K562 (cell line): ENCODE measurements at regions not wholly inside any gene's neighbourhood (a gene's known extent, or its start where the extent isn't known, plus 50 kb on each side); places are given as distances from the start of the nearest gene placed in this dataset.

Experiments used
- ATAC-seq: fragments of 200-7000 bp; cut with Tn5 transposase; 3 replicates; pipeline ENCODE4 v1.9.1; 2020; ENCODE audit warnings: moderate library complexity
- BruUV-seq: library from RNA; stranded (reverse); fragments of 400-500 nt; replicated peaks from 2 replicates; lab custom pipeline; 2021; lab: Mats Ljungman, UMichigan
- CTCF ChIA-PET: fragments of 300-600 bp; formaldehyde crosslinking; extraction: SDS; loops from one replicate; lab custom pipeline; 2021; ENCODE audit warnings: low intra/inter-chr PET ratio; lab: Yijun Ruan, JAX
- POLR2A ChIA-PET: fragments of 300-600, 350-650 bp; sonication (Branson Sonifier 250); formaldehyde crosslinking; extraction: SDS; loops from one replicate; lab custom pipeline; 2021; ENCODE audit warnings: antibody characterized with exemption, inconsistent platforms; lab: Yijun Ruan, JAX
- DNase-seq, 4 experiments: peaks; one replicate each; pipeline versions ENCODE4 v3.0.0 to v3.0.0-alpha.2; 2011 to 2018; ENCODE audit warnings: low spot score in 3 of 4, mixed read lengths in 3 of 4; ENCODE audit errors: extremely low read depth in 1 of 4
- FAIRE-seq: peaks from 2 replicates; lab custom pipeline; 2011; peaks lifted over from hg19 to GRCh38; lab: Jason Lieb, UNC
- H2AFZ ChIP-seq: 2 replicates; pipeline ENCODE4 v1.6.0; 2011; ENCODE audit warnings: low read depth, low read length, control low read depth, inconsistent platforms
- H3K27ac ChIP-seq: fragments of 200-600 bp; 3 replicates; pipeline ENCODE4 v1.8.0; 2011; ENCODE audit warnings: low read depth, mild to moderate bottlenecking, control low read depth, inconsistent platforms, low read length, moderate library complexity, mixed read lengths; ENCODE audit errors: extremely low read depth
- H3K27me3 ChIP-seq, 2 experiments: fragments of 300-600 bp in 1 of 2; 2 replicates in 1 of 2; 3 replicates in 1 of 2; pipeline versions ENCODE4 v1.6.0 to v1.8.0; 2011; ENCODE audit warnings: inconsistent platforms in 2 of 2, low read length in 2 of 2, mild to moderate bottlenecking in 1 of 2, mixed read lengths in 1 of 2, moderate library complexity in 1 of 2; ENCODE audit not compliant: control insufficient read depth in 2 of 2, insufficient read depth in 2 of 2
- H3K36me3 ChIP-seq: fragments of 300-600 bp; 3 replicates; pipeline ENCODE4 v1.8.0; 2011; ENCODE audit warnings: mild to moderate bottlenecking, low read length, inconsistent platforms; ENCODE audit not compliant: control insufficient read depth, insufficient read depth
- H3K4me1 ChIP-seq, 2 experiments: fragments of 200-600 bp in 1 of 2; replicated peaks in 1 of 2; 2 replicates in 1 of 2; 3 replicates in 1 of 2; pipeline versions ENCODE4 v1.5.1 to v1.8.0; 2011; ENCODE audit warnings: inconsistent platforms in 2 of 2, low read length in 2 of 2, mild to moderate bottlenecking in 1 of 2, mixed read lengths in 1 of 2, moderate library complexity in 1 of 2; ENCODE audit not compliant: control insufficient read depth in 2 of 2, insufficient read depth in 2 of 2
- H3K4me2 ChIP-seq: 2 replicates; pipeline ENCODE4 v1.6.1; 2011; ENCODE audit warnings: low read length, control low read depth, inconsistent platforms, mixed read lengths; ENCODE audit not compliant: insufficient read depth
- H3K4me3 ChIP-seq: fragments of 200-600 bp; sonication (generic), shearing (Covaris generic); 2 replicates; pipeline ENCODE4 v1.5.1; 2016; ENCODE audit warnings: control low read depth, inconsistent platforms
- H3K79me2 ChIP-seq: fragments of 200-600 bp; 3 replicates; pipeline ENCODE4 v1.8.0; 2011; ENCODE audit warnings: low read length, inconsistent platforms; ENCODE audit not compliant: control insufficient read depth, insufficient read depth
- H3K9ac ChIP-seq, 2 experiments: 2 replicates each; pipeline versions ENCODE4 v1.6.0 to v1.6.1; 2011; ENCODE audit warnings: low read depth in 2 of 2, low read length in 2 of 2, control low read depth in 1 of 2, inconsistent platforms in 1 of 2, mild to moderate bottlenecking in 1 of 2, mixed read lengths in 1 of 2; ENCODE audit not compliant: insufficient read depth in 1 of 2
- H3K9me1 ChIP-seq: one replicate; pipeline ENCODE4 v1.6.0; 2011; ENCODE audit warnings: inconsistent platforms, mild to moderate bottlenecking, low read length, moderate library complexity; ENCODE audit not compliant: control insufficient read depth, insufficient read depth
- H3K9me3 ChIP-seq: replicated peaks from 2 replicates; pipeline ENCODE4 v1.5.1; 2011; ENCODE audit warnings: low read depth, low read length, inconsistent platforms; ENCODE audit not compliant: control insufficient read depth, insufficient read depth
- H4K20me1 ChIP-seq: replicated peaks from 2 replicates; pipeline ENCODE4 v1.6.1; 2011; ENCODE audit warnings: low read length, inconsistent platforms, mixed read lengths; ENCODE audit not compliant: control insufficient read depth, insufficient read depth
- BHLHE40 ChIP-seq: IDR thresholded peaks from 2 replicates; pipeline ENCODE4 v1.6.1; 2011; ENCODE audit warnings: low read length, improper control_type of control experiment
- BMI1 ChIP-seq: fragments of 150-350 bp; IDR thresholded peaks from 2 replicates; pipeline ENCODE4 v1.6.1; 2014; ENCODE audit warnings: low read length
- CBX3 ChIP-seq, 2 experiments: IDR thresholded peaks; 1 replicate in 1 of 2; 2 replicates in 1 of 2; pipeline ENCODE4 v1.6.1; 2012; ENCODE audit warnings: inconsistent platforms in 2 of 2, low read length in 2 of 2, borderline replicate concordance in 1 of 2, control low read depth in 1 of 2
- CEBPB ChIP-seq: fragments of 450-650 bp; IDR thresholded peaks from 2 replicates; pipeline ENCODE4 v1.6.1; 2016; ENCODE audit warnings: missing genetic modification characterization, missing compliant biosample characterization
- CEBPG ChIP-seq, 3 experiments: fragments of 200-800 bp in 1 of 3; sonication (Bioruptor generic) in 1 of 3; sonication (generic) in 1 of 3; formaldehyde crosslinking in 1 of 3; IDR thresholded peaks in 2 of 3; conservative IDR thresholded peaks in 1 of 3; 2 replicates each; pipeline versions ENCODE4 v1.6.1 to v1.8.0; 2016 to 2022; ENCODE audit warnings: missing compliant biosample characterization in 2 of 3, missing genetic modification characterization in 2 of 3, mild to moderate bottlenecking in 1 of 3, missing genetic modification reagents in 1 of 3
- KDM2B ChIP-seq: fragments of 250-450 bp; sonication (Bioruptor Pico); IDR thresholded peaks from 2 replicates; pipeline ENCODE4 v1.8.0; 2021; ENCODE audit warnings: mild to moderate bottlenecking, moderate library complexity
- MAZ ChIP-seq, 2 experiments: fragments of 450-650 bp in 1 of 2; sonication (generic) in 1 of 2; formaldehyde crosslinking; IDR thresholded peaks in 1 of 2; conservative IDR thresholded peaks in 1 of 2; 2 replicates each; pipeline versions ENCODE4 v1.4.0 to v1.5.0; 2020; ENCODE audit warnings: mild to moderate bottlenecking in 1 of 2, missing genetic modification reagents in 1 of 2
- MEF2D ChIP-seq: conservative IDR thresholded peaks from 2 replicates; pipeline ENCODE4 v1.6.1; 2016; ENCODE audit warnings: low read depth, missing genetic modification characterization, missing compliant biosample characterization
- PHF20 ChIP-seq: fragments of 450-650 bp; IDR thresholded peaks from 2 replicates; pipeline ENCODE4 v1.6.1; 2018; ENCODE audit not compliant: partially characterized antibody
- SMARCC2 ChIP-seq: fragments of 450-650 bp; IDR thresholded peaks from 2 replicates; pipeline ENCODE4 v1.6.1; 2017; ENCODE audit warnings: antibody characterized with exemption, moderate library complexity, mild to moderate bottlenecking, low read depth
- SRSF7 ChIP-seq: fragments of 200-400 bp; formaldehyde crosslinking; optimal IDR thresholded peaks from 2 replicates; pipeline ENCODE3; 2017; ENCODE audit warnings: mild to moderate bottlenecking, low read depth, low read length
- STAT5B ChIP-seq: fragments of 250-450 bp; sonication (Bioruptor Pico); IDR thresholded peaks from 2 replicates; pipeline ENCODE4 v1.8.0; 2021; ENCODE audit warnings: mild to moderate bottlenecking, inconsistent platforms
- ZNF764 ChIP-seq: fragments of 250-450 bp; sonication (Bioruptor Pico); IDR thresholded peaks from 2 replicates; pipeline ENCODE4 v1.4.0; 2020; ENCODE audit warnings: low read depth, mild to moderate bottlenecking, moderate library complexity
- WGBS: fragments of 100-300 bp; shearing (Covaris generic); methylation state at CpG from one replicate; pipeline ENCODE4 v1.1.6; 2016; ENCODE audit warnings: low coverage, mixed read lengths; ENCODE audit not compliant: insufficient coverage; ENCODE audit errors: missing lambda C conversion rate; 5-methylcytosine and 5-hydroxymethylcytosine counted together
- in situ Hi-C: fragments of 300-500 bp; cut with MboI; formaldehyde crosslinking; loops from 4 replicates; pipeline ENCODE4 v1.15.0; 2018; ENCODE audit warnings: inconsistent platforms, mixed read lengths
- intact Hi-C: fragments of 100-400 bp; cut with micrococcal nuclease; formaldehyde crosslinking; loops from 2 replicates; pipeline ENCODE4 v1.14.2; 2022
- TF ChIP-seq, protein P1 (sequence below): sonication (generic); formaldehyde crosslinking; IDR thresholded peaks from 2 replicates; pipeline ENCODE4 v1.5.0; 2020; ENCODE audit warnings: missing genetic modification reagents
- TF ChIP-seq, protein P2 (sequence below), 2 experiments: fragments of 450-650 bp in 1 of 2; IDR thresholded peaks; 2 replicates each; pipeline ENCODE4 v1.6.1; 2011 to 2017; ENCODE audit warnings: low read depth in 2 of 2, antibody characterized with exemption in 1 of 2, borderline replicate concordance in 1 of 2, low read length in 1 of 2, mild to moderate bottlenecking in 1 of 2, mixed read lengths in 1 of 2; ENCODE audit not compliant: control insufficient read depth in 1 of 2
- TF ChIP-seq, protein P3 (sequence below): fragments of 450-650 bp; IDR thresholded peaks from 2 replicates; pipeline ENCODE4 v1.7.1; 2018; ENCODE audit warnings: mild to moderate bottlenecking, low read depth; ENCODE audit not compliant: partially characterized antibody

DNA sequence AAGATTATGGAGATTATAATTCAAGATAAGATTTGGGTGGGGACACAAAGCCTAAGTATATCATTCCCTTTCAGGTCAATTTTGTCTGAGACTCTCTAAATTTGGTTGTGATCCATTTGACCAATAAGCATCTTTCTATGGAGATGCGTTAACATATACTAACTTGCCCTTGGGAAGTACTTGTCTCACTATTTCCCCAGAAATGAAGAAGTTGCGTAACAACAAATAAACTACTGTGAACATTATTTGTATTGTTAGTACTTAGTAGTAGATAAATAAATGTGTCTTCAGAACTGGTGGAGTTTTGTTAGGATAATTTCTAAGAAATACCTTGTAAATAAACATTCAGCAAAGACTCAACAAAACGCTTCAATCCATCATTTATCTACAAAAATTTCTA lies 127.3 kb upstream of the LYZL2 start:
- H3K9me1 ChIP-seq: no peaks in the 10 kb centered on the region
- in situ Hi-C loops: no loop called here
- H3K79me2 ChIP-seq: no peaks in the 10 kb centered on the region
- CTCF ChIA-PET: no interaction called here
- DNase-seq: no peak
- intact Hi-C loops: no loop called here
- POLR2A ChIA-PET: no interaction called here
- no peaks in the 10 kb centered on the region for H3K36me3 ChIP-seq
- H2AFZ ChIP-seq: no peak overlapping the region
- FAIRE-seq: no peak
- no peak overlapping the region for H3K27ac ChIP-seq
- H3K27me3 ChIP-seq: peaks cover 15 to 29% of the 10 kb centered on the region in 2 experiments; a peak in 3 of 5 replicates
- H4K20me1 ChIP-seq: peaks cover 8% of the 10 kb centered on the region; the same call in 1 of the 2 replicates
- H3K9ac ChIP-seq: no peak overlapping the region
- peaks cover 7 to 11% of the 10 kb centered on the region in 2 experiments; a peak in 4 of 5 replicates for H3K4me1 ChIP-seq
- H3K4me3 ChIP-seq: no peak overlapping the region
- H3K9me3 ChIP-seq: no peaks in the 10 kb centered on the region
- no TSS peak for BruUV-seq
- WGBS: 2% methylated on average over 3 of the region's 3 CpGs
- no peak overlapping the region for H3K4me2 ChIP-seq
- no peak for ATAC-seq
- TF ChIP-seq CBX3 (IDR thresholded peaks at IDR 0.05; ENCODE audit: borderline replicate concordance in 1 of 2, low read length in 2 of 2) (no peak), ZNF764 (CRISPR knock-in tag) (no peak), CEBPG (CRISPR knock-in tag; IDR thresholded peaks at IDR 0.05) (no peak), CEBPG (tag; conservative IDR thresholded peaks at IDR 0.05 in 1 of 2, IDR thresholded peaks at IDR 0.05 in 1 of 2) (peak; percentile 57 to 82), MEF2D (tag) (no peak), CEBPB (tag) (peak; percentile 76), MAZ (CRISPR knock-in tag; conservative IDR thresholded peaks at IDR 0.05 in 1 of 2, IDR thresholded peaks at IDR 0.05 in 1 of 2) (no peak), KDM2B (CRISPR knock-in tag) (no peak), BMI1 (no peak), SMARCC2 (no peak), PHF20 (no peak), BHLHE40 (no peak), SRSF7 (no peak), STAT5B (CRISPR knock-in tag) (no peak)
- TF ChIP-seq, protein P1, sequence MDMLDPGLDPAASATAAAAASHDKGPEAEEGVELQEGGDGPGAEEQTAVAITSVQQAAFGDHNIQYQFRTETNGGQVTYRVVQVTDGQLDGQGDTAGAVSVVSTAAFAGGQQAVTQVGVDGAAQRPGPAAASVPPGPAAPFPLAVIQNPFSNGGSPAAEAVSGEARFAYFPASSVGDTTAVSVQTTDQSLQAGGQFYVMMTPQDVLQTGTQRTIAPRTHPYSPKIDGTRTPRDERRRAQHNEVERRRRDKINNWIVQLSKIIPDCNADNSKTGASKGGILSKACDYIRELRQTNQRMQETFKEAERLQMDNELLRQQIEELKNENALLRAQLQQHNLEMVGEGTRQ (CRISPR knock-in tag): no peak
- TF ChIP-seq, protein P2, sequence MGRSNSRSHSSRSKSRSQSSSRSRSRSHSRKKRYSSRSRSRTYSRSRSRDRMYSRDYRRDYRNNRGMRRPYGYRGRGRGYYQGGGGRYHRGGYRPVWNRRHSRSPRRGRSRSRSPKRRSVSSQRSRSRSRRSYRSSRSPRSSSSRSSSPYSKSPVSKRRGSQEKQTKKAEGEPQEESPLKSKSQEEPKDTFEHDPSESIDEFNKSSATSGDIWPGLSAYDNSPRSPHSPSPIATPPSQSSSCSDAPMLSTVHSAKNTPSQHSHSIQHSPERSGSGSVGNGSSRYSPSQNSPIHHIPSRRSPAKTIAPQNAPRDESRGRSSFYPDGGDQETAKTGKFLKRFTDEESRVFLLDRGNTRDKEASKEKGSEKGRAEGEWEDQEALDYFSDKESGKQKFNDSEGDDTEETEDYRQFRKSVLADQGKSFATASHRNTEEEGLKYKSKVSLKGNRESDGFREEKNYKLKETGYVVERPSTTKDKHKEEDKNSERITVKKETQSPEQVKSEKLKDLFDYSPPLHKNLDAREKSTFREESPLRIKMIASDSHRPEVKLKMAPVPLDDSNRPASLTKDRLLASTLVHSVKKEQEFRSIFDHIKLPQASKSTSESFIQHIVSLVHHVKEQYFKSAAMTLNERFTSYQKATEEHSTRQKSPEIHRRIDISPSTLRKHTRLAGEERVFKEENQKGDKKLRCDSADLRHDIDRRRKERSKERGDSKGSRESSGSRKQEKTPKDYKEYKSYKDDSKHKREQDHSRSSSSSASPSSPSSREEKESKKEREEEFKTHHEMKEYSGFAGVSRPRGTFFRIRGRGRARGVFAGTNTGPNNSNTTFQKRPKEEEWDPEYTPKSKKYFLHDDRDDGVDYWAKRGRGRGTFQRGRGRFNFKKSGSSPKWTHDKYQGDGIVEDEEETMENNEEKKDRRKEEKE (IDR thresholded peaks at IDR 0.05; ENCODE audit: borderline replicate concordance in 1 of 2, control insufficient read depth in 1 of 2, low read depth in 2 of 2, low read length in 1 of 2): no peak
- TF ChIP-seq, protein P3, sequence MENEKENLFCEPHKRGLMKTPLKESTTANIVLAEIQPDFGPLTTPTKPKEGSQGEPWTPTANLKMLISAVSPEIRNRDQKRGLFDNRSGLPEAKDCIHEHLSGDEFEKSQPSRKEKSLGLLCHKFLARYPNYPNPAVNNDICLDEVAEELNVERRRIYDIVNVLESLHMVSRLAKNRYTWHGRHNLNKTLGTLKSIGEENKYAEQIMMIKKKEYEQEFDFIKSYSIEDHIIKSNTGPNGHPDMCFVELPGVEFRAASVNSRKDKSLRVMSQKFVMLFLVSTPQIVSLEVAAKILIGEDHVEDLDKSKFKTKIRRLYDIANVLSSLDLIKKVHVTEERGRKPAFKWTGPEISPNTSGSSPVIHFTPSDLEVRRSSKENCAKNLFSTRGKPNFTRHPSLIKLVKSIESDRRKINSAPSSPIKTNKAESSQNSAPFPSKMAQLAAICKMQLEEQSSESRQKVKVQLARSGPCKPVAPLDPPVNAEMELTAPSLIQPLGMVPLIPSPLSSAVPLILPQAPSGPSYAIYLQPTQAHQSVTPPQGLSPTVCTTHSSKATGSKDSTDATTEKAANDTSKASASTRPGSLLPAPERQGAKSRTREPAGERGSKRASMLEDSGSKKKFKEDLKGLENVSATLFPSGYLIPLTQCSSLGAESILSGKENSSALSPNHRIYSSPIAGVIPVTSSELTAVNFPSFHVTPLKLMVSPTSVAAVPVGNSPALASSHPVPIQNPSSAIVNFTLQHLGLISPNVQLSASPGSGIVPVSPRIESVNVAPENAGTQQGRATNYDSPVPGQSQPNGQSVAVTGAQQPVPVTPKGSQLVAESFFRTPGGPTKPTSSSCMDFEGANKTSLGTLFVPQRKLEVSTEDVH: no peak
